HG03378 (cell line): ENCODE measurements at regions not wholly inside any gene's neighbourhood (a gene's known extent, or its start where the extent isn't known, plus 50 kb on each side); places are given as distances from the start of the nearest gene placed in this dataset.
"Not testable (repeated sequence)": the region's sequence is repeated elsewhere in the genome, so short reads cannot be mapped to it uniquely, and the experiment has no call there.

Experiments
- ATAC-seq: cut with Tn5 transposase; IDR thresholded peaks from one replicate; pipeline ENCODE4 v1.9.1; 2021; ENCODE audit warnings: mild to moderate bottlenecking, moderate library complexity; ENCODE audit not compliant: unreplicated experiment

DNA sequence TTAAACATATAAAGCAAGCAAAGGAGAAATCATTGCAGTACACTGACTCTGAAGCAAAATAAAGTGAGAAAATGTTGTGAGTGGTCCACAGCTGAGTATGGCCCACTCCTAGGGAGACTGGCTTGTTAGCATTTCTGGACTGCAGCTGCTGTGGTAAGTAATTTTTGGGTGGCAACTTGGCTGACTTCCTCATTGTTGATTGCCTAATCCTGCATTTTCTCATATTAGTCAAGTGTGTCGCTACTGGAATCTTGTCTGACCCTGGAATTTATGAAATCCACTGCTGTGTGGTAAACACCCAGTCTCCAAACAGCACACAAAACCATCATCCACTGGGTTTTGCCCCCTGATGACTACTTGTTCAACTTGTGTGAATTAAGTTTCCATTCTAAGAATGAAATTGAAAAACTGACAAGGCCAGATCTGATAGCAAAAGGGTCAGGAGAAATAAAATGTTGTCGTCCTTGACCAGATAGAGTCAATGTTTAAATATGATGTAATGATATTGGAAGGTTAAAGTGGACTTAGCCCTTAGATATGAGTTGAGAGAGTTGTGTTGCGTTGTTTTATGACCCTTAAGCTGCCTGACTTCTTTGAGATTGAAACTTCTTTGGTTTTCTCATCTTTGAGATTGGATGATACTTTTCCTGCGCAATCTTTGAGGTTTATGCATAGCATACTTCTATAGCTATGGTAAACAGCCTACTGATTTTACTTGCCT lies 106.6 kb upstream of the SEC22B start:
- not testable (repeated sequence) for ATAC-seq

DNA sequence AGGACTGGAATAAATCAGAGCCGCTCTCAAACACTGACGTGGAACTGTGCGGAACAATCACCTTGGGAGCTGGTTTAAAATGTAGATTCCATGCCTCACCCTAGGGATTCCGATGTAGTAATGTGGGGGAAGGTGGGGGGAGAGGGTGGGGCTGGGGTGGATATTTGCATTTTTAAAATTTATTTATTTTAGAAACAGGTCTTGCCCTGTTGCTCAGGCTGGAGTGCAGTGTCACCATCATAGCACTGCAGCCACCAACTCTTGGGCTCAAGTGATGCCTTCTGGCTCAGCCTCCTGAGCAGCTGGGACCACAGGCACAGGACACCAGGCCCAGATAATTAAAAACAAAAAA lies 101.9 kb upstream of the SEC22B start:
- ATAC-seq, result not testable (repeated sequence)

DNA sequence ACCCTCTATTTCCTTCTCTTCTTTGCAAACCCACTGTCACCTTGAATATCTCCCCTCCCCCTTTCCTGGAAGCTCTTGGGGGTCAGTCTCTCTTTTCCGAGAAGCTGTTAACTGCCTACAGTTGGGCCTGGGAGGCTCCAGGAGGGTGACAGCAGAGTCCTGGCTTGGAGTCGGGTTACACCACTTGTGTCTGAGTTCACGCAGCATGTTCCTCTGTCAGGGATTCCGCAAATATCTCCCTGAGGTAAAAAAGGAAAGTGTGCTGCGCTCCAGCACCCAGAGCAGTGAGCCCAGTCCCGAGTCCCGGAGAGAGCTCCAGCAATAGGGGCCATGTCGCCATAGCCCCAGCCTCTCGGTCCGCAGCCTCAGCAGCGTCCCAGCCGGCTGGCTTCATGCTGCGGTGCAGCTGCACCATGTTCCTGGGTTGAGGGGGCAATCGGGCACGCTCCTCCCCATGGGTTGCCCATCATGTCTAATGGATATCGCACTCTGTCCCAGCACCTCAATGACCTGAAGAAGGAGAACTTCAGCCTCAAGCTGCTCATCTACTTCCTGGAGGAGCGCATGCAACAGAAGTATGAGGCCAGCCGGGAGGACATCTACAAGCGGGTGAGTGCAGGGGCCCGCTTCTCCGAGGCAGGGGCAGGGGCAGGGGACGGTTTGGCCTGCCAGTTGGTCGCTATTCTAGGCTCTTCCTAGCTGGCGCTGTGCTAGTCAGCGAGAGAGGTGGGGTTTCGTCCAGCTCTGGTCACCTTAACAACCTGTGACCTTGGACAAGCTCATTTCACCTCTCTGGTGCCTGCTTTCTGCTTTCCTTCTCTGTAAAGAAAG lies 101.3 kb upstream of the SEC22B start:
- not testable (repeated sequence) for ATAC-seq

DNA sequence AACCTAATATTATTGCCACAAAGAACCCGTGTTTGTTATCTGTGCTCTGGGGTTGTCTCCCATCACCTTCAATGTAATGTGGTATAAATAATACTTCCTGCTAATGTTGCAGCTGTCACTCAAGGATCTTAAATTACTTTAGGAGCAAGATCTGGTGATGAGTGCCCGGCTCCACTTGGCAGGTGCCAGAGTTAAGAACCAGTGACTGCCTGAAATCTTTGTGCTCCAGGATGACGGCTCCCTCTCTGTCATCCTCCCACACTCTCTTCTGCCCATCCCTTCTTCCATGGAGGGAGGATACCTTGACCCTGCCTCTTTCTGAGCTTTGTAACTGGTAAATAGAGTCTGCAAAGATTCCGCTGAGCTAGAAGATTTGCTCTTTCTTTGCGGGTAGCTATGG lies 100.4 kb upstream of the SEC22B start:
- ATAC-seq, result not testable (repeated sequence)

DNA sequence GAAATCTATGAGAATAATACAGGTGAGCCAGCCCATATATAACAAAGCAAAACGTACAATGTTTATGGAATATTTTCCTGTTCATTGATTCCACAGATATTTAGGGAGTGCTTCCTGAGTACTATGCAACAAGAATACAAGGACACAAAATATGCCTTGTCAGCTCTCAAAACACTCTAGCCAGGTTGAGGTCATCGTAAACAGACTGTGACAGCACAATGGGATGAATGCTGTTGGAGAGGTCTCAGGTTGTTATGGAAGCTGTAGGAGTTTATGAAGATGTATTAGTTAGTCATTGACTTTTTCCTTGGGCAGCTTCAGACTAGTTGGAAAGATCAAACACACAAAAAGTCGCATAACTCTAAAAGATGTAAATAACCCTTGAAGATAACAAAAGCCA lies 98.1 kb upstream of the SEC22B start:
- ATAC-seq, result not testable (repeated sequence)

DNA sequence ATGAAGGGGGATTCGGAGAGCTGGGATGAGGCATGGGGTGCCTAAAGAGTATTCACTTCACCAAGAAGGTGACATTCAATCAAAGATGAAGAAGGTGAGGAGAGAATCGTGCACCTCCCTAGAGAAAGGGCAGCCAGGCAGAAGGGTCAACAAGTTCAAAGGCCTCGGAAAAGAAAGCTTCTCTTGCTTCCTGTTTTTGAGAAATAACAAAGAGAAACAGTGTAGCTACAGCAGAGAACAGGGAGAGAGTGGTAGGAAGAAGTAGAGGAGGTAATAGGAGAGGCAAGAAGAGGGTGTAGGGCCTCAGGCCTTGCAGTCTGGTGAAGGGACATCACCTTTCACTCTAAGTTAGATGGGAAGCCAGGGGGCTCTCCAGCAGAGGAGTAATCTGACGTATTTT lies 97.0 kb upstream of the SEC22B start:
- ATAC-seq, result not testable (repeated sequence)

DNA sequence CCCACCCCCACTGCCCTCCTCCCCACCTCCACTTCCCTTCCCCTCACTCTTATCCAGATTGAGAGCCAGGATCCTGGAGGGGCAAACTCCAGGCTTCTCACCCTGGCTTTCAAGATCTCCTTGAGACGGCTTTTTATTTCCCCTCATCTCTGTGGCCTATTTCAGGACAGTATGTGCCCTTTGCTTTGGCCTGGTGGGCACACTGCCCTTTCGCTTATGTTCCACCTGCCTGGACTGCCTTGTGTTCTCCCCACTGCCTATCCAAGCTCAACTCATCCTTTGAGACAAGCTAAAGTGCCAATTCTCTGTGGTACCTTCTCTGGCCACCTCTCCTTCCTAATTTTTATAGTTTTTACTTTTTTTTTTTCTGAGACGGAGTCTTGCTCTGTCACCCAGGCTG lies 95.9 kb upstream of the SEC22B start:
- not testable (repeated sequence) for ATAC-seq

DNA sequence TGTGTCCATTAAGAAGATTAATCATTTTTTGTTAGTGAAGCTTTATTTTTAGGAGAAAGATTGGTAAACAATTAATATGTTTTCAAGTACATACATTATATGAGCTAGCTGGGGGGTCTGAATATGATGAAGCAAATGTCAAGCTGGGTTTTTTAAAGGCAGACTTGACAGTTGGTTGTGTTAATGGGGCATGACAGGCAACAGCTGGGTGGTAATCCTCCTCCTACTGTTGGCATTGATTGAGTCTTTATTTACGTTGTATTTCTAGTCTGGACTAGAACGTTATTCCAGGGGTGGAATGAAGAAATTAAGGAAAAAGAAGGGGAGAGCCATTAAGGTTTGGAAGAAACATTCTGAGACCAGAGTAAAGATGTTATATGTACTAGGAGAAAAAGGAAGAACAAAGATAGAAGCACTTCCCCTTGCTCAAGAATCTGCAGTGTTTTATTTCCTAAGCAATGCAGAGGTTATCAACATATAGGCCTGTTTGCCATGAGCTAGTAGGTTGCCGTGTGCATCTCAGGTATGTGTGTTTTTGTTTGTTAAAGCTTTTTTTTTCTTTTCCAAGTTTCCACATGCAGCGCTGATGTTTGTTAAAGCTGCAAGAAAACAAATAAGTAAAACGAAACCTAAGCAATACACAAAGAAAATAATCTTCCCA lies 95.4 kb upstream of the SEC22B start:
- not testable (repeated sequence) for ATAC-seq

DNA sequence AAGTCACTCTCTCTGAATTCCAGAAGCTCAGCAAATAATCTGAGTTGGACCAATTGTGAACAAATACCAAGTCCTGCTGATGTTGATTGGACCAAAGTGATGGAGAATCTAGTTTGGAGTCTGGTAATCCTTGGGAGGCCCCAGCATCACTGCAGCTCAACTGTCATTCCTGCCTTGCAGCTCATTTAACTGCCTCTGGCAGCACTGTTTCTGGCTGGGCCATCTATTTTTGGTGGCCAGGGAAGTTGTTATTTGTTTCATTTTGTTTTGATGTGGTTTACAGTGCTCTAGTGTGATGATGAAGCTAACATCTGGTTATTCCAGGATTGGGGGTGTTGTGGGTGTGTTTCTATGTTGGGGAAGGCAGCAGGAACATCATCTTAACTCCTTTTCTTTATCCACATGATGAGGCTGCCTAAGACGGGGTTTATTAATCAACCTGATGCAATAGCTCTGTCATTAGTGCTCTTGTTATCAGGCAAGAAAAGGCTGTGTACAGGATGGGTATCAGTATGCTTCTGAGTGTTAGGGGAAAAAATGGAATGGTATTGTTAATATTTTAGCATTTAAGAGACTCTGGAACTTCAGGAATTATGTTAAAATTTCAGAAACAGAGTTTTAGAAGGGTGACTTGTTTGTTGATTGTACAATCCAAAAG lies 91.7 kb upstream of the SEC22B start:
- ATAC-seq, result not testable (repeated sequence)

DNA sequence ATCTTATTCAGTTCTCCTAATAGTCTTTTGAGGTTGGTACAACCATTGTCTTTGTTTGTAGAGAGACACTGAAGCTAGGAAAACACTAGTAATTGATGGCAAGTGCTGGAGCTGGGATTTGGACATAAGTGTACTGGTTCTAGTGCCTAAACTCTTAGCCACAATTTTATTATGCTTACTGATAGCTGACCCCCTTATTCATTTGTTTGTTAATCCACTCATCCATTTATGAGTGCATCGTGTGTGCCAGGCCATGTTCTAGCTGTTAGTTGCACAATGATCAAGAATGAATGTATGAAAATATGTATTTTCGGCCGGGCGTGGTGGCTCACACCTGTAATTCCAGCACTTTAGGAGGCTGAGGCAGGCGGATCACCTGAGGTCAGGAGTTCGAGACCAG lies 88.2 kb upstream of the SEC22B start:
- ATAC-seq, result not testable (repeated sequence)

DNA sequence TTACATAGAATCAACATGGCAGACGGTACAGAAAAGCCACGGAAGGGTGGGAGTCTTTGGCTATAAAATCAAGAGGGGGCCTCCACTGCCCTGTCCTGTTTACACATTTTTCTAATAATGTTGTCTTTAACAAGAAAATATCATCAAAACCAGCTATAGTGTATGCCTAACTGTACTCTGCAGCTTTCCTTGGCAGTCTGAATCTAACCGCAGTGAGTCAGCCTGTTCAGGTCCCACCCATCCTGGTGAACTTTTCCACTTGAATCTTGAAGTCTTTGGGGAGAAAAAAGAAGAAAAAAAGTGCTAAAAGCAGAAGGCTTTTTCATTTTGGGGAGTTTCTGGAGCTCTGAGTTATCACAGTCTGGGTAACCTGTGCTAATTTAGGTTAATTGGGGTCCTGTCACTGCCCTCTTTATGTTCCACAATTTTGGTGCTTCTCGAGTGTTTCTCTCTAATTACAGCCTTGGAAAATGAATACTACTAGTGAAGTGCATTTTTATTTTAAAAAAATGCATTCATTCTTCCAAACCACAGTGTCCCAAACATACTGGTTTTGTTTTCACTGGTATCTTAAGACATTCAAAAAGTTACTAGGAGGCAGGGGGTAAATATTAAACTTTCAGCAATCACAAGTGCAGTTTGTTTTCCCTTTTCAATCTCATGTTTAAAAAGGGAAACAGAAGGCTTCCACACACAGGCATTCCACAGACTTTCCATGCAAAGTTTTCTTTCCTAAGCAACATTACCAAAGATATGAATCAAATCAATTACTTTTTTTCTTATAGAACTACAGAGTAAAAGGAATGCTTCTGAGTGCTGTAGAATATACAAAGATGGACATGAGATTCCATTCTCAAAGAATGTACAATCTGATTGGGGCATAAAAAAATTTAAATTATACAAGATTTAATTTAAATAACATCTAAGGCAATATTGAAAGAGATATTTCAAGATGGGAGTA lies 86.8 kb upstream of the SEC22B start:
- ATAC-seq, result not testable (repeated sequence)

DNA sequence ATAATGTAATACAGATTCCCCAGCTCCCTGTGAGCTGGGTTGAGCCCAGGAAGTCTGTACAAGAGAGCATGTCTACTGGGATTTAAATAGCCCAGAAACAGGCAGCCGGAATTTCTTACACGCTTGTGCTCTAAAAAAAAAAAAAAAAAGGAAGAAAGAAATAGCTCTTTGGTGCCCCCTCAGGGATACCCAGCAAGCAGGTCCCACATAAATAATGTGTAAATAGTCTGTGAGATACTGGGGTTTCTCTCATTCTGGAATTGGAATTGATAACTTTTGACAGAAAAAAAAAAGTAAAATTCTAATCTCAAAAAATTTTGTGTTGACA lies 81.4 kb upstream of the SEC22B start:
- not testable (repeated sequence) for ATAC-seq

DNA sequence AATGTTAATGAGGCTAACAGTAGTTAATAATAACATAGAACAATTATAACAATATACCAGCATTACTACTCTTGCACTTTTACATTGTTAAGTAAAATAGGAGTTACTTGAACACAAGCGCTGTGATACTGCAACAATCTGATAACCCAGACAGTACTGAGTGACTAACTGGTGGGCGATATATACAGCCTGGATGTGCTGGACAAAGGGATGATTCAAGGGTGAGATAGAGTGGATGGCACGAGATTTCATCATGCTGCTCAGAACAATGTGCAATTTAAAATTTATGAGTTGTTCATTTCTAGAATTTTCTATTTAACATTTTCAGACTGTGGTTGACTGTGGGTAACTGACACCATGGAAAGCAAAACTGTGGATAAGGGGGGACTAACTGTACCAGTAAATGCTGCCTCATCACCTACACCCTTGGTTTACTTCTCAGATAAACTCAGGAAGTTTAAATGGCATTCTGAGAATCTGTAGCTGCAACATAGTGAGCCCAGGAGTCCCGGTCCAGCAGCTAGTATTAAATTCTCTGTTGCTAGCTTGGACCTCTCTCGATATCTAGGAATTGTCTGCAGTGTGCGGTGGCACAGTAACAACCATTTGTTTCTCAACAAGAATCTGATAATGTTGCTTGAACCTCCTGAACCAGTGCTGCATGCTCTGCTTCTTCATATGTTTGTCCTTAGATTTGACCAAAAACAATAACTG lies 80.9 kb upstream of the SEC22B start:
- not testable (repeated sequence) for ATAC-seq

DNA sequence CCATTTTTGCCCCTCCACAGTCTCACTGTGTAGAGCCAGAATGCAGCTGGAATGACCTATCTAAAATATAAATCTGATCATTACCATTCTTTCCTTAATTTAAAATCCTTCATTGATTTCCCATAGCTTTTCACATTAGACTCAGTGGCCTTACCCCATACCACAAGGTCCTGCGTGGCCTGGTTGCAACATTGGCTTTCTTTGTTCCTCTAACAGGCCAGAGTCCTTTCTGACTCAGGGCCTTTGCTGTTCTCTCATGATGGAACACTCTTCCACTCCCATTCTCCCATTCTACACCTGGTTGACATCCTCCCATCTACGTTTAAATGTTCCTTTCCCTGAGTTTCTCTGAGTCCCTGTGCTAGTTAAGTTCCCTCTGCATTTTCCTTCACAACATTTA lies 74.4 kb upstream of the SEC22B start:
- ATAC-seq, result not testable (repeated sequence)

DNA sequence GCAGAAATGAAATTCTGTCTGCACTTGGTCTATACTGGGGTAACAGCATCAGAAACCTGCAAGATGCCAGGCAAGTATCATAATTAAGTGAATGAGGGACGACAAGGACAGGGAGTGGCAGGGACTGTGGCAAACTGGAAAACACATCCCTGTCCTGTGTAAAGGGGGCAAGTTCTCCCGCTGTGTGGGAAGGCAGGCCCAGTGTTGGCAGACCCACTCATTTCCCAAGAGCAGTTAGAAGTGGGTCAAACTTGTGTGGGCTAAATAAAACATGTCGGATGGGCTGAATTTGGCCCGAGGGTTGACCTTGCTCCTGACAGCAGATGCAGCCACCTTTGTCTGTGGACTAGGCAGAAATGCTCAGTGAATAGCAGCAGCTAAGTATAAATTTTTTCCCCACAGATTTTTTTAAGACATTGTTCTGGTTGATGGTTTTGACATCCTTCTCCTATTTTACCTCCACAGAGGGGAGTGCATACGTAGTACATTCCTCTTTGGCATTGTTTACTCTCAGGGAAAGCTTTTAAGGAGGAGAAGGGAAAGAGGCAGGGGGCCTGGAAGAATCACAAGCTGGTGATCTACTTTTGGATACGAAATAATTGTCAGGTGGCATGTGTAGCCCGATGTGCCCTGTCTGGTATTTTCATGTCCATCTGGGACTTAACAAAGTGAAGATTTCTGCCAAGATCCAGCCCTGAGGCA lies 72.6 kb upstream of the SEC22B start:
- not testable (repeated sequence) for ATAC-seq

DNA sequence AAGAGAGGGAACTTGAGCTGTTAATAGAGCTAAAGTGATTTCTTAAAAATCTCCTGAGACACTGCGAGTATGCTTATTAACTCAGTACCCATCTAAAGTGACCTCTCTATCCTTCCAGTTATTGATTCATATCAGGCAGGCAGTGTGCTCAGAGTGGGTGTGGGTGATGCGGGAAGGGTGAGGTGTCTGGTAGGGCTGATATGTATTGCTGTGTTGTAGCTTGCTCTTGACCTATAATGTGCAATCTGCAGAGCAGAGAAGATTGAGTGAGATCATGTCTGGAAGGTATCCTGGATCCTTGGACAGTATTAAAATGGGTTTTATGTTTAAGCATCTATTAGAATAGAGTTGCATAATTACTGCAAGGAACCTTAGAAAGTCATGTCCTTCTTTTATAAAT lies 71.9 kb upstream of the SEC22B start:
- ATAC-seq, result not testable (repeated sequence)

DNA sequence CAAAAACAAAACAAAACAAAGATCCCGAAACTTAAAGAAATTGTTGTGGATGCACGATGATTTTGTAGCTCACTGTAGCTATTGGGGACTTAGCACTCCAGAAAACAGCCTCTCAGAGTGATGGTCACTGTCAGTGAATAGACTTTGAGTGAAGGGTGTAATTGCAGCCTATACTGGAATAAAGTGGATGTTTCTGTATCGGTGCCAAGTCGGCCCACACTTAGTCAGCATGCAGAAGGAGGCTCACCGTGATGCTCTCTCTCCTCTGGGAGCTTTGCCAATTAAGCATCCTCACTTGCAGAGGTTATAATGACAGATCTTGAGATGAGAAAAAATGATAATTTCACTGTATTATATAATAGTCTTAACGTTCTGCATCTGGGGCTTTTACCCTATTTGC lies 67.5 kb upstream of the SEC22B start:
- not testable (repeated sequence) for ATAC-seq

DNA sequence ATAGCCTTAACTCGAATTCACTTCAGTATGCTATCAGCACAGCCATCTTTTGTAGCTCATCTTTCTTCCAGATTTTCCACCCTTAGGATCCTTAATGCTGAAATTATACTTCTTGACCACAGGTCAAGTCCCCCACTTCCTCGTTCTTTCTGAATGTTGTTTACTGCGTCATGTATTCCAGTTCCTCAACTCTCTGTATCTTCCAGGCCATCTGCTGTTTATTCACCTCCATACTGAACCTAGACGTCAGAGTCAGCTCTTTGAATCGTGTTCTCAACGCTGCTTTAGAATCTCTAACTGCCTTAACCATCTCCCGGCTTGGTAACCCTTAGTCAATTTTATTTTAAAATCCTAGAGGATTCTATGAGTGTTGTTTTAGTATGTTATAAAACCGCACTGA lies 66.3 kb upstream of the SEC22B start:
- not testable (repeated sequence) for ATAC-seq

DNA sequence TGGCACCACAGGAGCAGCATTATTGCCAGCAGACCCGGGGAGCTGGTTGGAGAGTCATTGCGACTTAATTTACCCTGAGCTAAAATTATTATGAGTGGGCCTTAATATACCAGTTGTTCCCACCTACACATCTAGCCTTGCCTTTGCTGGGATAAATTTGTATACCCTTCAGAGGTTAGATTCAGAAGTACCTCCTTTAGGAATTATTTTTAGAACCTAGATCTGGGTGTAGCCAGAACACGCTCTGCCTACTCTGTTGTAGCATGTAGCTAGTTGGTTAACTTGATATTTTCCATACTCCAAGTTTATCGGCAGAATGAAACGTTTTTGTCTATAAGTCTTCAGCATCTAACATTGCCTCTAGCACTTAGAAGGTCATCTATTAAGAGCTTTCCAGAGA lies 65.5 kb upstream of the SEC22B start:
- ATAC-seq, result not testable (repeated sequence)
